ENCODE measurements at regions not wholly inside any gene's neighbourhood (a gene's known extent, or its start where the extent isn't known, plus 50 kb on each side); places are given as distances from the start of the nearest gene placed in this dataset.

- intact Hi-C loops (cut with micrococcal nuclease; ENCODE audit: unreplicated experiment), result no loop called here
- Histone ChIP-seq H4K20me1 (ENCODE audit: insufficient read depth, low read length) (no peaks in the 10 kb centered on the region), H3K79me2 (ENCODE audit: insufficient read depth, low read depth, low read length) (no peaks in the 10 kb centered on the region), H3K27ac (ENCODE audit: low read depth, low read length, poor library complexity, severe bottlenecking) (no peak overlapping the region), H3K9me3 (ENCODE audit: low read length) (no peaks in the 10 kb centered on the region), H3K4me3 (ENCODE audit: low read depth, low read length, poor library complexity, severe bottlenecking) (no peak overlapping the region), H2AFZ (ENCODE audit: low read length) (no peak overlapping the region), H3K9me2 (ENCODE audit: insufficient read depth, low read length) (no peaks in the 10 kb centered on the region), H3K4me1 (ENCODE audit: insufficient read depth, low read length, poor library complexity, severe bottlenecking) (no peaks in the 10 kb centered on the region), H3K4me2 (ENCODE audit: low read length) (no peak overlapping the region), H3K36me3 (ENCODE audit: insufficient read depth, low read length) (no peaks in the 10 kb centered on the region)
- ChIA-PET CTCF (ENCODE audit: unreplicated experiment) (no interaction called here), POLR2A (interaction anchor here (1.5 kb wide), 1 partner anchor 15 kb away, joined by 3 read pairs; no protein-coding TSS in a partner anchor)
- DNase-seq (ENCODE audit: low spot score), result no peak
- no TSS peak for BruUV-seq (replicated peaks)
- TF ChIP-seq EZH2phosphoT487 (IDR thresholded peaks at IDR 0.05; ENCODE audit: borderline replicate concordance, low read depth, low read length), result no peak
- TF ChIP-seq CTCF (conservative IDR thresholded peaks at IDR 0.05; ENCODE audit: low read length), result no peak
These were observed 326.6 kb upstream of the JAG1 start for GRCh38 chr20:11000416-11000815.

- no peaks in the 10 kb centered on the region for H3K36me3 ChIP-seq (ENCODE audit: insufficient read depth, low read length)
- H3K79me2 ChIP-seq (ENCODE audit: insufficient read depth, low read depth, low read length), result no peaks in the 10 kb centered on the region
- H3K9me2 ChIP-seq (ENCODE audit: insufficient read depth, low read length), result no peaks in the 10 kb centered on the region
- no peaks in the 10 kb centered on the region for H3K9me3 ChIP-seq (ENCODE audit: low read length)
- H4K20me1 ChIP-seq (ENCODE audit: insufficient read depth, low read length), result no peaks in the 10 kb centered on the region
- no peaks in the 10 kb centered on the region for H3K4me1 ChIP-seq (ENCODE audit: insufficient read depth, low read length, poor library complexity, severe bottlenecking)
- POLR2A ChIA-PET, result interaction anchor here (0.6 kb wide), 1 partner anchor 44 kb away, joined by 3 read pairs; no protein-coding TSS in a partner anchor
- intact Hi-C loops (cut with micrococcal nuclease; ENCODE audit: unreplicated experiment), result no loop called here
- H3K4me3 ChIP-seq (ENCODE audit: low read depth, low read length, poor library complexity, severe bottlenecking), result no peak overlapping the region
- H3K4me2 ChIP-seq (ENCODE audit: low read length), result no peak overlapping the region
- no peak for DNase-seq (ENCODE audit: low spot score)
- no peak overlapping the region for H3K27ac ChIP-seq (ENCODE audit: low read depth, low read length, poor library complexity, severe bottlenecking)
- TF ChIP-seq EZH2phosphoT487 (IDR thresholded peaks at IDR 0.05; ENCODE audit: borderline replicate concordance, low read depth, low read length) (no peak), CTCF (conservative IDR thresholded peaks at IDR 0.05; ENCODE audit: low read length) (no peak)
- no TSS peak for BruUV-seq (replicated peaks)
- no peak overlapping the region for H2AFZ ChIP-seq (ENCODE audit: low read length)
- CTCF ChIA-PET (ENCODE audit: unreplicated experiment), result no interaction called here
These were observed 327.5 kb upstream of the JAG1 start for GRCh38 chr20:11001302-11001701.

DNA sequence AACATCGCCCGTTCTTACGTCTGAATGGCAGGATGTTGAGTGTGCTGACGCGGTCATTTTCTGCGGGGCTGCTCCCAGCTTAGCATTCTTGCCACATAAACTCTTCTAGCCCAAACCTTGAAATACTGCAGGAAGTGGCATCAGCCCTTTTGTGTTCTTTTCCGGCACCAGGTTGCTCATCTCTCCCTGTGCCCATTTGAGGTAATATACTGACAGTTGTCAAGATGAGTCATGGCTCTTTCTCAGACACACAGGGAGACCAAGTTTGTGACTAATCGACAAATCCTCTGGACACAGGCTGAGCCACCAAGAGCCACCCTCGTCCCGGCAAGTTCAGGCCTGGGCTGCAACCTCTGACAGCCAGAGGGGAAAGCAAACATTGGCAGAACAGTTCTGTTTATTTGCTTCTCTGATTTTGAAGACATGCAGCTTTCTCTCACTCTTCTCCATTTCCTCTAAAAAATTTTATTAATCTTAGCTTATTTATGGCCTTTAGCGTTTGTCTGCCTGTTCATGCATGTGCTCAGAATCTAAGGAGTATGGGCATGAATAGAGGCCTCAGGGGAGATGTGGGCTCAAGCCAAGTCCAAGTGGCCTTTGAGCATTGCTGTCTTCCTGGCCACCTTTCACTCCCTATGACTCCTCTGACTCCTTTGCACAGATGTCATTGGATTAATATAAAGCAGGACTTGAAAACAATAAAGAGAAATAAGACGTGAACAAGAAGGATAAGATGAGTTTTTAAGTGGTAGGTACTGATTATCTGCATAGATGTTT is 328.2 kb upstream of the JAG1 start:
- Histone ChIP-seq H2AFZ (ENCODE audit: low read length) (no peak overlapping the region), H4K20me1 (ENCODE audit: insufficient read depth, low read length) (no peaks in the 10 kb centered on the region), H3K4me1 (ENCODE audit: insufficient read depth, low read length, poor library complexity, severe bottlenecking) (no peaks in the 10 kb centered on the region), H3K9me3 (ENCODE audit: low read length) (no peaks in the 10 kb centered on the region), H3K27ac (ENCODE audit: low read depth, low read length, poor library complexity, severe bottlenecking) (no peak overlapping the region), H3K36me3 (ENCODE audit: insufficient read depth, low read length) (no peaks in the 10 kb centered on the region), H3K79me2 (ENCODE audit: insufficient read depth, low read depth, low read length) (no peaks in the 10 kb centered on the region), H3K4me3 (ENCODE audit: low read depth, low read length, poor library complexity, severe bottlenecking) (no peak overlapping the region), H3K4me2 (ENCODE audit: low read length) (no peak overlapping the region), H3K9me2 (ENCODE audit: insufficient read depth, low read length) (no peaks in the 10 kb centered on the region)
- intact Hi-C loops (cut with micrococcal nuclease; ENCODE audit: unreplicated experiment), result no loop called here
- POLR2A ChIA-PET, result interaction anchor here (0.7 kb wide), 1 partner anchor 70 kb away, joined by 4 read pairs; no protein-coding TSS in a partner anchor
- no peak for DNase-seq (ENCODE audit: low spot score)
- TF ChIP-seq CTCF (conservative IDR thresholded peaks at IDR 0.05; ENCODE audit: low read length), result no peak
- no peak for TF ChIP-seq EZH2phosphoT487 (IDR thresholded peaks at IDR 0.05; ENCODE audit: borderline replicate concordance, low read depth, low read length)
- no TSS peak for BruUV-seq (replicated peaks)
- CTCF ChIA-PET (ENCODE audit: unreplicated experiment), result no interaction called here
